ENCODE measurements at regions not wholly inside any gene's neighbourhood (a gene's known extent, or its start where the extent isn't known, plus 50 kb on each side); places are given as distances from the start of the nearest gene placed in this dataset.

- no peak for DNase-seq (ENCODE audit: low read depth)
Measured at GRCh38 chr1:23639460-23640095, 52.0 kb upstream of the RPL11 start.

- DNase-seq (ENCODE audit: low read depth) = no peak
Measured at GRCh38 chr1:23638786-23639241, 52.8 kb upstream of the RPL11 start.

GRCh38 chr1:23638188-23638619 lies 53.4 kb upstream of the RPL11 start:
- no peak for DNase-seq (ENCODE audit: low read depth)

GRCh38 chr1:23636009-23636408 lies 55.6 kb upstream of the RPL11 start:
- no peak for DNase-seq (ENCODE audit: low read depth)

- DNase-seq (ENCODE audit: low read depth) = no peak
Measured at GRCh38 chr1:23634840-23635651, 56.6 kb upstream of the RPL11 start.

GRCh38 chr1:23634518-23634839 lies 57.1 kb upstream of the RPL11 start:
- no peak for DNase-seq (ENCODE audit: low read depth)

- DNase-seq (ENCODE audit: low read depth) = no peak
Measured at GRCh38 chr1:23632479-23633160, 59.0 kb upstream of the RPL11 start.

GRCh38 chr1:23629708-23630290 lies 61.8 kb upstream of the RPL11 start:
- DNase-seq (ENCODE audit: low read depth) = no peak

- DNase-seq (ENCODE audit: low read depth) = no peak
Measured at GRCh38 chr1:23628951-23629387, 62.6 kb upstream of the RPL11 start.

- DNase-seq (ENCODE audit: low read depth) = no peak
Measured at GRCh38 chr1:23627069-23627735, 64.4 kb upstream of the RPL11 start.

GRCh38 chr1:23625929-23626535 lies 65.6 kb upstream of the RPL11 start:
- no peak for DNase-seq (ENCODE audit: low read depth)

- no peak for DNase-seq (ENCODE audit: low read depth)
Measured at GRCh38 chr1:23625459-23625858, 66.1 kb upstream of the RPL11 start.

- DNase-seq (ENCODE audit: low read depth) = no peak
Measured at GRCh38 chr1:23624440-23624839, 65.1 kb upstream of the ID3 start.

- DNase-seq (ENCODE audit: low read depth) = no peak
Measured at GRCh38 chr1:23622284-23622683, 63.0 kb upstream of the ID3 start.

- no peak for DNase-seq (ENCODE audit: low read depth)
Measured at GRCh38 chr1:23620605-23621004, 61.3 kb upstream of the ID3 start.

- DNase-seq (ENCODE audit: low read depth) = peak; percentile 72
Measured at GRCh38 chr1:23619299-23620188, 60.2 kb upstream of the ID3 start.

- no peak for DNase-seq (ENCODE audit: low read depth)
Measured at GRCh38 chr1:23618586-23619083, 59.3 kb upstream of the ID3 start.

GRCh38 chr1:23617084-23617521 lies 57.8 kb upstream of the ID3 start:
- no peak for DNase-seq (ENCODE audit: low read depth)

- no peak for DNase-seq (ENCODE audit: low read depth)
Measured at GRCh38 chr1:23616292-23616824, 57.1 kb upstream of the ID3 start.

GRCh38 chr1:23615852-23616251 lies 56.6 kb upstream of the ID3 start:
- DNase-seq (ENCODE audit: low read depth) = no peak

Measured in activated T-cell treated with anti-CD3 and anti-CD28 coated beads for 1 hour (primary cell).